ENCODE measurements at regions not wholly inside any gene's neighbourhood (a gene's known extent, or its start where the extent isn't known, plus 50 kb on each side); places are given as distances from the start of the nearest gene placed in this dataset.
A peak's percentile ranks its signal among the peaks of the same experiment; 100 is the strongest.

GRCh38 chr15:94666553-94666952 is 435.2 kb downstream of the MCTP2 start:
- no peak for DNase-seq
- no CpG with 5 or more reads among the region's 5 CpGs for WGBS (ENCODE audit: extremely low coverage, insufficient coverage, insufficient read length)
- Histone ChIP-seq H3K36me3 (ENCODE audit: control insufficient read depth in 1 of 2, insufficient read depth in 2 of 2, low read length in 2 of 2) (no peaks in the 10 kb centered on the region), H3K18ac (ENCODE audit: low read length) (no peak overlapping the region), H4K12ac (ENCODE audit: low read depth, low read length) (no peak overlapping the region), H3K9ac (ENCODE audit: low read length) (no peak overlapping the region), H2AFZ (ENCODE audit: insufficient read depth, low read length, poor library complexity) (no peak overlapping the region), H3K4me3 (ENCODE audit: low read depth, low read length) (no peak overlapping the region), H3K9me3 (ENCODE audit: insufficient read depth, low read depth, low read length) (no peaks in the 10 kb centered on the region), H2BK120ac (ENCODE audit: insufficient read depth, low read length, poor library complexity) (no peak overlapping the region), H4K8ac (ENCODE audit: low read depth, low read length) (no peak overlapping the region), H4K91ac (ENCODE audit: low read depth, low read length) (no peak overlapping the region), H2BK12ac (ENCODE audit: low read length) (no peak overlapping the region), H3K4me2 (ENCODE audit: low read length) (no peak overlapping the region), H2BK5ac (ENCODE audit: low read depth, low read length, poor library complexity) (no peak overlapping the region), H3K79me1 (ENCODE audit: low read length) (peaks cover under 1% of the 10 kb centered on the region), H3K4me1 (ENCODE audit: control insufficient read depth in 1 of 2, insufficient read depth in 2 of 2, low read length in 2 of 2) (no peaks in the 10 kb centered on the region), H3K23ac (ENCODE audit: low read length) (no peak overlapping the region), H3K4ac (ENCODE audit: low read depth, low read length) (no peak overlapping the region), H3K14ac (ENCODE audit: low read length) (no peak overlapping the region), H2AK5ac (ENCODE audit: low read length) (no peak overlapping the region), H3K27me3 (ENCODE audit: insufficient read depth, low read length) (no peaks in the 10 kb centered on the region), H3K27ac (ENCODE audit: low read depth, low read length) (no peak overlapping the region), H3K79me2 (ENCODE audit: control insufficient read depth, insufficient read depth, low read length, poor library complexity) (no peaks in the 10 kb centered on the region)

GRCh38 chr15:94667109-94667508 is 435.7 kb downstream of the MCTP2 start:
- Histone ChIP-seq H4K12ac (ENCODE audit: low read depth, low read length) (no peak overlapping the region), H3K4me2 (ENCODE audit: low read length) (no peak overlapping the region), H3K9me3 (ENCODE audit: insufficient read depth, low read depth, low read length) (no peaks in the 10 kb centered on the region), H3K4ac (ENCODE audit: low read depth, low read length) (no peak overlapping the region), H3K4me3 (ENCODE audit: low read depth, low read length) (no peak overlapping the region), H2BK12ac (ENCODE audit: low read length) (no peak overlapping the region), H3K79me2 (ENCODE audit: control insufficient read depth, insufficient read depth, low read length, poor library complexity) (no peaks in the 10 kb centered on the region), H3K4me1 (ENCODE audit: control insufficient read depth in 1 of 2, insufficient read depth in 2 of 2, low read length in 2 of 2) (peaks cover 3% of the 10 kb centered on the region in 2 experiments), H4K8ac (ENCODE audit: low read depth, low read length) (no peak overlapping the region), H3K23ac (ENCODE audit: low read length) (no peak overlapping the region), H2BK5ac (ENCODE audit: low read depth, low read length, poor library complexity) (no peak overlapping the region), H2BK120ac (ENCODE audit: insufficient read depth, low read length, poor library complexity) (no peak overlapping the region), H2AFZ (ENCODE audit: insufficient read depth, low read length, poor library complexity) (no peak overlapping the region), H3K9ac (ENCODE audit: low read length) (no peak overlapping the region), H3K27me3 (ENCODE audit: insufficient read depth, low read length) (no peaks in the 10 kb centered on the region), H2AK5ac (ENCODE audit: low read length) (no peak overlapping the region), H3K27ac (ENCODE audit: low read depth, low read length) (no peak overlapping the region), H4K91ac (ENCODE audit: low read depth, low read length) (no peak overlapping the region), H3K79me1 (ENCODE audit: low read length) (peaks cover 1% of the 10 kb centered on the region), H3K14ac (ENCODE audit: low read length) (no peak overlapping the region), H3K18ac (ENCODE audit: low read length) (no peak overlapping the region), H3K36me3 (ENCODE audit: control insufficient read depth in 1 of 2, insufficient read depth in 2 of 2, low read length in 2 of 2) (no peaks in the 10 kb centered on the region)
- no CpG with 5 or more reads among the region's 5 CpGs for WGBS (ENCODE audit: extremely low coverage, insufficient coverage, insufficient read length)
- DNase-seq, result no peak

GRCh38 chr15:94670438-94671034 is 439.2 kb downstream of the MCTP2 start:
- Histone ChIP-seq H2AK5ac (ENCODE audit: low read length) (no peak overlapping the region), H3K14ac (ENCODE audit: low read length) (no peak overlapping the region), H4K91ac (ENCODE audit: low read depth, low read length) (no peak overlapping the region), H3K36me3 (ENCODE audit: control insufficient read depth in 1 of 2, insufficient read depth in 2 of 2, low read length in 2 of 2) (no peaks in the 10 kb centered on the region), H3K9ac (ENCODE audit: low read length) (no peak overlapping the region), H2BK12ac (ENCODE audit: low read length) (no peak overlapping the region), H2AFZ (ENCODE audit: insufficient read depth, low read length, poor library complexity) (no peak overlapping the region), H2BK5ac (ENCODE audit: low read depth, low read length, poor library complexity) (no peak overlapping the region), H3K4me1 (ENCODE audit: control insufficient read depth in 1 of 2, insufficient read depth in 2 of 2, low read length in 2 of 2) (peaks cover 3% of the 10 kb centered on the region in 2 experiments), H3K27me3 (ENCODE audit: insufficient read depth, low read length) (no peaks in the 10 kb centered on the region), H3K79me2 (ENCODE audit: control insufficient read depth, insufficient read depth, low read length, poor library complexity) (no peaks in the 10 kb centered on the region), H2BK120ac (ENCODE audit: insufficient read depth, low read length, poor library complexity) (no peak overlapping the region), H3K18ac (ENCODE audit: low read length) (no peak overlapping the region), H4K12ac (ENCODE audit: low read depth, low read length) (no peak overlapping the region), H3K4ac (ENCODE audit: low read depth, low read length) (no peak overlapping the region), H3K27ac (ENCODE audit: low read depth, low read length) (no peak overlapping the region), H4K8ac (ENCODE audit: low read depth, low read length) (no peak overlapping the region), H3K23ac (ENCODE audit: low read length) (no peak overlapping the region), H3K9me3 (ENCODE audit: insufficient read depth, low read depth, low read length) (no peaks in the 10 kb centered on the region), H3K4me3 (ENCODE audit: low read depth, low read length) (no peak overlapping the region), H3K4me2 (ENCODE audit: low read length) (no peak overlapping the region), H3K79me1 (ENCODE audit: low read length) (peaks cover 5% of the 10 kb centered on the region)
- WGBS (ENCODE audit: extremely low coverage, insufficient coverage, insufficient read length), result no CpG with 5 or more reads among the region's 3 CpGs
- peak in 1 of 2 donors; percentile 70 for DNase-seq

- Histone ChIP-seq H3K79me1 (ENCODE audit: low read length) (peaks cover 5% of the 10 kb centered on the region), H3K4me3 (ENCODE audit: low read depth, low read length) (no peak overlapping the region), H3K9ac (ENCODE audit: low read length) (no peak overlapping the region), H4K8ac (ENCODE audit: low read depth, low read length) (no peak overlapping the region), H4K12ac (ENCODE audit: low read depth, low read length) (no peak overlapping the region), H3K14ac (ENCODE audit: low read length) (no peak overlapping the region), H3K79me2 (ENCODE audit: control insufficient read depth, insufficient read depth, low read length, poor library complexity) (no peaks in the 10 kb centered on the region), H2AFZ (ENCODE audit: insufficient read depth, low read length, poor library complexity) (no peak overlapping the region), H3K4me2 (ENCODE audit: low read length) (no peak overlapping the region), H2BK120ac (ENCODE audit: insufficient read depth, low read length, poor library complexity) (no peak overlapping the region), H2AK5ac (ENCODE audit: low read length) (no peak overlapping the region), H3K9me3 (ENCODE audit: insufficient read depth, low read depth, low read length) (no peaks in the 10 kb centered on the region), H3K4me1 (ENCODE audit: control insufficient read depth in 1 of 2, insufficient read depth in 2 of 2, low read length in 2 of 2) (peaks cover 3% of the 10 kb centered on the region in 2 experiments), H3K4ac (ENCODE audit: low read depth, low read length) (no peak overlapping the region), H2BK5ac (ENCODE audit: low read depth, low read length, poor library complexity) (no peak overlapping the region), H3K23ac (ENCODE audit: low read length) (no peak overlapping the region), H3K36me3 (ENCODE audit: control insufficient read depth in 1 of 2, insufficient read depth in 2 of 2, low read length in 2 of 2) (no peaks in the 10 kb centered on the region), H3K27me3 (ENCODE audit: insufficient read depth, low read length) (no peaks in the 10 kb centered on the region), H2BK12ac (ENCODE audit: low read length) (peak overlapping the region; percentile 11), H3K18ac (ENCODE audit: low read length) (no peak overlapping the region), H4K91ac (ENCODE audit: low read depth, low read length) (peak overlapping the region; percentile 57), H3K27ac (ENCODE audit: low read depth, low read length) (no peak overlapping the region)
- WGBS (ENCODE audit: extremely low coverage, insufficient coverage, insufficient read length), result no CpG with 5 or more reads among the region's 8 CpGs
- no peak for DNase-seq
Measured at GRCh38 chr15:94671858-94672532, 440.6 kb downstream of the MCTP2 start.

Data from trophoblast cell (in vitro differentiated cells and primary cell).